Fibroblast of lung (primary cell): ENCODE measurements at regions not wholly inside any gene's neighbourhood (a gene's known extent, or its start where the extent isn't known, plus 50 kb on each side); places are given as distances from the start of the nearest gene placed in this dataset.

Experiments used
- DNase-seq, 2 donors: peaks; one replicate each; pipeline versions ENCODE4 v3.0.0 to v3.0.0-alpha.2; 2010; ENCODE audit warnings: low read depth in 2 of 2
- H2AFZ ChIP-seq: 2 replicates; pipeline ENCODE4 v1.5.1; 2012; ENCODE audit warnings: low read length, control low read depth, inconsistent platforms
- H3K27ac ChIP-seq: 2 replicates; pipeline ENCODE4 v1.5.1; 2011; ENCODE audit warnings: low read length, control low read depth; ENCODE audit not compliant: insufficient read depth
- H3K27me3 ChIP-seq: 2 replicates; pipeline ENCODE4 v1.5.1; 2011; ENCODE audit warnings: mild to moderate bottlenecking, low read length; ENCODE audit not compliant: control insufficient read depth, insufficient read depth
- H3K36me3 ChIP-seq: 2 replicates; pipeline ENCODE4 v1.5.1; 2011; ENCODE audit warnings: low read length; ENCODE audit not compliant: control insufficient read depth, insufficient read depth
- H3K4me1 ChIP-seq: 2 replicates; pipeline ENCODE4 v1.5.1; 2011; ENCODE audit warnings: low read length; ENCODE audit not compliant: control insufficient read depth, insufficient read depth; ENCODE audit errors: extremely low read depth
- H3K4me2 ChIP-seq: 2 replicates; pipeline ENCODE4 v1.5.1; 2011; ENCODE audit warnings: low read length, control low read depth; ENCODE audit not compliant: insufficient read depth; ENCODE audit errors: extremely low read depth
- H3K4me3 ChIP-seq, 4 experiments: fragments of 200-600 bp in 1 of 4; sonication (generic) in 1 of 4; replicated peaks in 1 of 4; 2 replicates each; pipeline ENCODE4 v1.5.1; 2011 to 2016; ENCODE audit warnings: low read length in 4 of 4, low read depth in 3 of 4, mild to moderate bottlenecking in 3 of 4, control low read depth in 2 of 4, inconsistent platforms in 1 of 4, mixed read lengths in 1 of 4; ENCODE audit not compliant: insufficient read depth in 1 of 4; ENCODE audit errors: control extremely low read depth in 1 of 4
- H3K79me2 ChIP-seq: 2 replicates; pipeline ENCODE4 v1.5.1; 2012; ENCODE audit warnings: mild to moderate bottlenecking, low read length, inconsistent platforms; ENCODE audit not compliant: control insufficient read depth, insufficient read depth
- H3K9ac ChIP-seq: 2 replicates; pipeline ENCODE4 v1.5.1; 2011; ENCODE audit warnings: mild to moderate bottlenecking, low read length, control low read depth; ENCODE audit not compliant: insufficient read depth
- H3K9me3 ChIP-seq: 2 replicates; pipeline ENCODE4 v1.5.1; 2012; ENCODE audit warnings: low read depth, low read length; ENCODE audit not compliant: control insufficient read depth, insufficient read depth
- H4K20me1 ChIP-seq: 2 replicates; pipeline ENCODE4 v1.5.1; 2011; ENCODE audit warnings: low read length; ENCODE audit not compliant: control insufficient read depth, insufficient read depth; ENCODE audit errors: extremely low read depth
- EZH2 ChIP-seq: IDR thresholded peaks from 2 replicates; pipeline ENCODE4 v1.5.1; 2012; ENCODE audit warnings: low read length, control low read depth, mild to moderate bottlenecking; ENCODE audit errors: missing control alignments
- TF ChIP-seq, protein P1 (sequence below), 2 donors: IDR thresholded peaks in 1 of 2; conservative IDR thresholded peaks in 1 of 2; 1 replicate in 1 of 2; 2 replicates in 1 of 2; pipeline ENCODE4 v1.5.1; 2011 to 2012; ENCODE audit warnings: low read length in 2 of 2, control low read depth in 1 of 2, inconsistent platforms in 1 of 2, low read depth in 1 of 2, mild to moderate bottlenecking in 1 of 2

DNA sequence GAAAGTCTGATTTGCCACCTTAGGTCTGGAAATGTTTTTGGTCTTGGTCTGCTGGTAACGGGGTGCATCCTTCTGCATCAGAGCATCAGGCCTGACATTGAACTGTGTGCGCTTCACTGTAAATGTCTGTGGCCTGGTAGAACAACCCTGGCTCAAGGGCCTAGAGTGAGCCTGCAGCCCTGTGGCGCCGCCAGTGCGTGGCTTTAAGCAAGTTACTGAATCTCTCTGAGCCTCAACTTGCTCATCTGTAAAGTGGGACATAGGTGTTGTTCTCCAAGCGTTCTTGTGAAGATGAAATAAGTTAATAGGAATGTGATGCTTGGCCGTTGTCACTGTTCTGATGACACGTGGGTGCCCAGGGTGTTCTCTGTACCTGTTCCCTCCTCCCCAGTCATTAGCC, 127.6 kb upstream of the CIBAR2 start:
- Histone ChIP-seq H3K4me1 (peaks cover 26% of the 10 kb centered on the region), H2AFZ (no peak overlapping the region), H3K36me3 (no peaks in the 10 kb centered on the region), H3K27me3 (no peaks in the 10 kb centered on the region), H3K4me2 (no peak overlapping the region), H3K27ac (no peak overlapping the region), H3K4me3 (no peak overlapping the region), H3K9ac (no peak overlapping the region), H3K9me3 (no peaks in the 10 kb centered on the region), H3K79me2 (no peaks in the 10 kb centered on the region), H4K20me1 (no peaks in the 10 kb centered on the region)
- TF ChIP-seq, protein P1, sequence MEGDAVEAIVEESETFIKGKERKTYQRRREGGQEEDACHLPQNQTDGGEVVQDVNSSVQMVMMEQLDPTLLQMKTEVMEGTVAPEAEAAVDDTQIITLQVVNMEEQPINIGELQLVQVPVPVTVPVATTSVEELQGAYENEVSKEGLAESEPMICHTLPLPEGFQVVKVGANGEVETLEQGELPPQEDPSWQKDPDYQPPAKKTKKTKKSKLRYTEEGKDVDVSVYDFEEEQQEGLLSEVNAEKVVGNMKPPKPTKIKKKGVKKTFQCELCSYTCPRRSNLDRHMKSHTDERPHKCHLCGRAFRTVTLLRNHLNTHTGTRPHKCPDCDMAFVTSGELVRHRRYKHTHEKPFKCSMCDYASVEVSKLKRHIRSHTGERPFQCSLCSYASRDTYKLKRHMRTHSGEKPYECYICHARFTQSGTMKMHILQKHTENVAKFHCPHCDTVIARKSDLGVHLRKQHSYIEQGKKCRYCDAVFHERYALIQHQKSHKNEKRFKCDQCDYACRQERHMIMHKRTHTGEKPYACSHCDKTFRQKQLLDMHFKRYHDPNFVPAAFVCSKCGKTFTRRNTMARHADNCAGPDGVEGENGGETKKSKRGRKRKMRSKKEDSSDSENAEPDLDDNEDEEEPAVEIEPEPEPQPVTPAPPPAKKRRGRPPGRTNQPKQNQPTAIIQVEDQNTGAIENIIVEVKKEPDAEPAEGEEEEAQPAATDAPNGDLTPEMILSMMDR (conservative IDR thresholded peaks at IDR 0.05 in 1 of 2, IDR thresholded peaks at IDR 0.05 in 1 of 2; ENCODE audit: low read depth in 1 of 2, low read length in 2 of 2) = no peak
- TF ChIP-seq EZH2 = no peak
- no peak for DNase-seq

DNA sequence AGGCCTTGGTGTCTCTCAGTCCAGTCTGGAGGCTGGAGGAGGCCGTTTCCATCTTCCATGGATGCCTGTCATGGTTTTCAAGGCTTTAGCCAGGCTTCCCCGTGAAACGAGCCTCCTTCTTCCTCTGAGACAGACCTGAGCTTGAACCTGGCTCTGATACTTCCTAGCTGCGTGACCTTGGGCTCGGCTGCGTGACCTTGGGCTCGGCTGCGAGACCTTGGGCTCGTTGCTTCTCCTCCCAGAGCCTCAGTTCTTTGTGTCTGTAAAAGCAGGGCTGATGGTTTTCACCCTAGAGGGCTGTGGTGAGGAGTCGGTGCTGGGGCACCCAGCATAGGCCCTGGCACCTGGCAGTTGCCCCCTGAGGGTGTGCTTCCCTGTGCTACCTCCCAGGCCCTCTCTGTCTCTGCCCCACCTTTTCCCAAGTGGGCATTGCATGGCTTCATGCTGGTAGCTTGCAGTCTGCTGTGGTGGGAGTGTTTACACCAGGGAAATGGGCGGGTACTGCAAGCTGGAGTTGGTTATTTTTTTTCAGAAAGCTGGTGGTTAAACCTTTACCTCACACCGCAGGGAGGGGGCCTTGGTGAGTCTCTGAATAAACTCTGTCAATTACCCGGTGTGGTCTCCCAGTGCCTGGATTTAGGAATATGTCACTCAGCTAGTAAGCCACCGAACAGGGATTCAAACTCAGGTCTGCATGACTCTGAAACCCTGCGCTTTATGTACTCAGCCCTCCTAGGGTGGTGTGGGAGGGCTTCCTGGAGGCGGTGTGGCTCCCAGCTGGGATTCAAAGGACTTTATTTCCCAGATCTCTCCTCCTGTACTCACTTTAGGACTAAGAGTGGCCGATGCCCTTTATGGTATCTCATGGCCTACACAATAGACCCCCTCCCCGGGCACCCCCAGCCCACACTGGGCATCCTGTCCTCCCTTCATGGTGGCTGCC, 129.0 kb upstream of the CIBAR2 start:
- H2AFZ ChIP-seq = no peak overlapping the region
- no peak for DNase-seq
- no peak overlapping the region for H3K9ac ChIP-seq
- H3K27me3 ChIP-seq = no peaks in the 10 kb centered on the region
- H3K4me3 ChIP-seq = no peak overlapping the region
- peaks cover 20% of the 10 kb centered on the region for H3K4me1 ChIP-seq
- no peaks in the 10 kb centered on the region for H3K9me3 ChIP-seq
- H4K20me1 ChIP-seq = no peaks in the 10 kb centered on the region
- H3K79me2 ChIP-seq = no peaks in the 10 kb centered on the region
- no peaks in the 10 kb centered on the region for H3K36me3 ChIP-seq
- H3K4me2 ChIP-seq = no peak overlapping the region
- TF ChIP-seq, protein P1 (conservative IDR thresholded peaks at IDR 0.05 in 1 of 2, IDR thresholded peaks at IDR 0.05 in 1 of 2; ENCODE audit: low read depth in 1 of 2, low read length in 2 of 2) = no peak
- H3K27ac ChIP-seq = no peak overlapping the region

DNA sequence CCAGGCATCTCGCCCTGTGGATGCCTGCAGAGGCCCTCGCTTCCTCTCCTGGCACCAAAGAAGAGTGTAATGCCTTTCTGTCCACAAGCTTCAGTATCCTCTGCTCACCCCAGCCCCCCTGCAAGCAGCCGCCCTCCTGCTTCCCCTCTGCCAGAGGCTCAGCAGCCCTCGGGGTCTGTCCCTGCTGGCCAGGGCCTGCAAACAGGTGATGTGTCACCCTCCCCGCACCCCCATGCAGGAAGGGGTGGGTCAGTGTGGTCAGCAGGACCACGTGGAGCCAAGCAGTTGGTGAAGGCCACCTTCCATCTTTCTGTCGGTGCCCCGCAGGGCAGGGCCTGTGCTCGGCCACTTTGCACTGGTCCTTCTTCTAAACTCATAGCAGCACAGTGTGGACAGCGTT, 129.9 kb upstream of the CIBAR2 start:
- no peaks in the 10 kb centered on the region for H3K9me3 ChIP-seq
- no peak for TF ChIP-seq EZH2
- TF ChIP-seq, protein P1 (conservative IDR thresholded peaks at IDR 0.05 in 1 of 2, IDR thresholded peaks at IDR 0.05 in 1 of 2; ENCODE audit: low read depth in 1 of 2, low read length in 2 of 2) = no peak
- peaks cover 14% of the 10 kb centered on the region for H3K4me1 ChIP-seq
- DNase-seq = no peak
- H2AFZ ChIP-seq = no peak overlapping the region
- H3K4me2 ChIP-seq = no peak overlapping the region
- H3K27ac ChIP-seq = no peak overlapping the region
- H3K36me3 ChIP-seq = no peaks in the 10 kb centered on the region
- no peaks in the 10 kb centered on the region for H3K27me3 ChIP-seq
- H3K4me3 ChIP-seq = no peak overlapping the region
- no peaks in the 10 kb centered on the region for H4K20me1 ChIP-seq
- no peaks in the 10 kb centered on the region for H3K79me2 ChIP-seq
- H3K9ac ChIP-seq = no peak overlapping the region
